NCI-H510A treated with DMSO at 0.1 percent for 48 hours (cell line): ENCODE measurements at regions not wholly inside any gene's neighbourhood (a gene's known extent, or its start where the extent isn't known, plus 50 kb on each side); places are given as distances from the start of the nearest gene placed in this dataset.

Experiments used
- DNase-seq: peaks from one replicate; lab custom pipeline; 2025; lab: John Stamatoyannopoulos, UW

DNA sequence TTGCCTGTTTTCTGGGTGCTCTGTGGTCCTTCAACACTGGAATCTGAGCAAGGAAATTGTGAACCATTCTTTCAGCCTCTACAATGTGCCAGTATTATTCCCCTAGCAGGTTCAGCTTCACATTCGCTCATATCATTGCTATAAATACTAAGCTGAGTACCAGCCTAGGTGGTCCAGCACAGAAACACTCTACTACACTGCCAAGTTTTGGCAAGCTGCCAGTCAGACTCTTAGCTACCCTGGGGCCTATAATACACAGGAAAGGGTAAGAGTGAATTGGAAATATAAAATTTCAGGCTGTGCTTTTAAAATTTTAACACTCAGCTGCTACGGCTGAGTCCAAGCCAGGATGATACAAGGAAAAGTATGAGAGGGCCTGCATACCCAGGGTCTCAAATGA lies 49.9 kb upstream of the PPP1R3A start:
- DNase-seq = no peak
